Cardiac fibroblast (primary cell): ENCODE measurements at regions not wholly inside any gene's neighbourhood (a gene's known extent, or its start where the extent isn't known, plus 50 kb on each side); places are given as distances from the start of the nearest gene placed in this dataset.

Source experiments
- DNase-seq, 2 donors: peaks; one replicate each; pipeline versions ENCODE4 v3.0.0 to v3.0.0-alpha.2; 2010; ENCODE audit warnings: low read depth in 2 of 2
- H3K4me3 ChIP-seq, 2 donors: replicated peaks in 1 of 2; 1 replicate in 1 of 2; 2 replicates in 1 of 2; pipeline ENCODE4 v1.5.1; 2011; ENCODE audit warnings: low read depth in 2 of 2, low read length in 2 of 2, mild to moderate bottlenecking in 2 of 2, moderate library complexity in 1 of 2
- CTCF ChIP-seq: IDR thresholded peaks from one replicate; pipeline ENCODE4 v1.5.1; 2011; ENCODE audit warnings: low read depth, mild to moderate bottlenecking, low read length, inconsistent platforms

GRCh38 chr3:22371036-22371435 is 620.0 kb upstream of the ZNF385D start:
- TF ChIP-seq CTCF = no peak
- no peak for DNase-seq
- no peak overlapping the region for H3K4me3 ChIP-seq

GRCh38 chr3:22371607-22372291 is 620.7 kb upstream of the ZNF385D start:
- no peak for TF ChIP-seq CTCF
- peak overlapping the region in 1 of 2 donors; percentile 16 for H3K4me3 ChIP-seq
- DNase-seq = no peak

- peak in 1 of 2 donors; percentile 5 for DNase-seq
- no peak for TF ChIP-seq CTCF
- peak overlapping the region in 1 of 2 donors; percentile 16 for H3K4me3 ChIP-seq
Measured at GRCh38 chr3:22372292-22373062, 621.5 kb upstream of the ZNF385D start.

GRCh38 chr3:22373182-22373581 is 622.2 kb upstream of the ZNF385D start:
- no peak for DNase-seq
- no peak overlapping the region for H3K4me3 ChIP-seq
- no peak for TF ChIP-seq CTCF

- no peak overlapping the region for H3K4me3 ChIP-seq
- no peak for TF ChIP-seq CTCF
- no peak for DNase-seq
Measured at GRCh38 chr3:22373827-22374226, 622.8 kb upstream of the ZNF385D start.

- TF ChIP-seq CTCF = no peak
- peak; percentile 41 to 68 for DNase-seq
- H3K4me3 ChIP-seq = no peak overlapping the region
Measured at GRCh38 chr3:22377421-22377820, 626.4 kb upstream of the ZNF385D start.
